ENCODE measurements at regions not wholly inside any gene's neighbourhood (a gene's known extent, or its start where the extent isn't known, plus 50 kb on each side); places are given as distances from the start of the nearest gene placed in this dataset.

DNA sequence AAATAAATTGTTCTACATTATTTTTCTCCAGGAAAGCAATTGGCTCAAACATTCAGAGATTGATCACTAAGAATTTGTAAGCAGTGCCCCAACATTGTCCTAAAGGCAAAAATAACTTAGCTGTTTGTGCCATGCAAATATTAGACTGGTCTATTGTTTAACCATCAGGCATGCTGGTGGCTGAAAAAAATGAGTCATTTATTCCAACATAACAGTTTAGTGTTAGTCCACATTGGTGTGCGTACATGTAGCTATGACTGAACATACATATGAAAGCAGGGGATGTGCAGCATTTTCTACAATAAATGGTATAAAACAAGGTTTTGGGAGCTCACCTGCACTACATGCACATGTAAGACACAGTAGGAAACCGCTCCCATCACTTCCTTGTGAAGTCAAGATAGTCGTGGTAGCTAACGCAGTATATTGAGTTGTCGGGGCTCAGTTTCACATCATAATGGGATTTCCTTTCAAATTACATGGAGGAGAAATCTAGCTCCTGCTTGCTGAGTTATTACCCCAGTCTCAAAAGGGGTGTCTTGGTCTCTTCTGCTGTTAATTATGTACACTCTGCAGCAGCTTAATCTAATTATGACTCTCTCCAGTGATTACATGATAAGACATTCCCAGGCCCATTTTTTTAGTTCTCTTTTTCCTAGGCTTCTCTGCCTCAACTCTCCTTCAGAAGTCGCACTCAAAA is 199.4 kb downstream of the LYPLAL1 start:
- peaks cover 19% of the 10 kb centered on the region for H3K27me3 Mint-ChIP-seq
- no peaks in the 10 kb centered on the region for H3K36me3 Mint-ChIP-seq (ENCODE audit: insufficient read depth)
- ATAC-seq (replicated peaks; ENCODE audit: extremely low read depth, poor library complexity, severe bottlenecking): no peak
- H3K27ac Mint-ChIP-seq (ENCODE audit: low read depth): no peak overlapping the region
- H3K4me1 Mint-ChIP-seq: no peaks in the 10 kb centered on the region
- no peak for DNase-seq (ENCODE audit: low spot score in 2 of 2)
- H3K4me3 Mint-ChIP-seq: no peak overlapping the region
- H3K9me3 Mint-ChIP-seq: no peaks in the 10 kb centered on the region

GRCh38 chr1:219371471-219371870 is 197.8 kb downstream of the LYPLAL1 start:
- H3K4me1 Mint-ChIP-seq: no peaks in the 10 kb centered on the region
- H3K4me3 Mint-ChIP-seq: no peak overlapping the region
- DNase-seq (ENCODE audit: low spot score in 2 of 2) (no peak), ATAC-seq (replicated peaks; ENCODE audit: extremely low read depth, poor library complexity, severe bottlenecking) (no peak)
- H3K36me3 Mint-ChIP-seq (ENCODE audit: insufficient read depth): no peaks in the 10 kb centered on the region
- peaks cover 19% of the 10 kb centered on the region for H3K27me3 Mint-ChIP-seq
- H3K27ac Mint-ChIP-seq (ENCODE audit: low read depth): no peak overlapping the region
- H3K9me3 Mint-ChIP-seq: no peaks in the 10 kb centered on the region

DNA sequence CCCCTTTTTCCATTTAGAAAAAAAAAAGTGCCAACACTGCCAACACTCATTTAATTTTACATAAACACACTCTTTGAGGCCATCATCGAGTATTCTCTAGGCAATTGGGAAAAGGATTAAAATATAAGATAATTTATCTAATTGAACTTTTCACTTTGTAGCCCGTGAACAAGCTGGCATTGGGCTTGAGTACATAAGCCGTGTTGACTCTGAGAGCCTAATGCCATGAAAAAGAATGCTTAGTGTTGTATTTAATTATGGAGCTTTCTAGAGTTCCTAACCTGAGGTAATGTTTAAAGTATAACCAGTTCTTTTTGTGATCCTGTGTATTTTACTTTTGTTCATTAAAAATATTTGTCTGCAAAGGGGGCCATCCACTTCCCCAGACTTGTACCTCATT is 193.8 kb downstream of the LYPLAL1 start:
- H3K27ac Mint-ChIP-seq (ENCODE audit: low read depth): no peak overlapping the region
- peaks cover 13% of the 10 kb centered on the region for H3K27me3 Mint-ChIP-seq
- DNase-seq (ENCODE audit: low spot score in 2 of 2) (no peak), ATAC-seq (replicated peaks; ENCODE audit: extremely low read depth, poor library complexity, severe bottlenecking) (no peak)
- no peaks in the 10 kb centered on the region for H3K4me1 Mint-ChIP-seq
- H3K4me3 Mint-ChIP-seq: no peak overlapping the region
- no peaks in the 10 kb centered on the region for H3K9me3 Mint-ChIP-seq
- H3K36me3 Mint-ChIP-seq (ENCODE audit: insufficient read depth): no peaks in the 10 kb centered on the region

DNA sequence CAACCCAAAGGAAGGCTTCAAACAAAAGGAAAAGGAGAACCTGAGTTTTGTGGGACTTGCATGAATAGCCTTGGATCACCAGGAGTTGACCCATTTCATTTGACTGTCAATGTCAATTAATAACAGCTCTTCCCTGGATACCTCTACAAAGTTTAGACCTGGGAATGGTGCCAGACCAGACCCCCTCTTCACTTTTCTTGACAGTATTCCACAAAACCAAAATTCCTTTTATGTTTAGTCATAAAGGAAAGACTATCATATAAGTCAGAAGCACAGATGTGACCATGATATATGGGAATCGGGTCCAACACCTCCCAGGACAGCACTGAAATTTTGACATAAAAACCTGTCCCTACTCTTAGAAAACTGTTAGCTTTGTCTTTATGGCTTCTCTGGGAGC is 191.8 kb downstream of the LYPLAL1 start:
- H3K4me1 Mint-ChIP-seq: no peaks in the 10 kb centered on the region

GRCh38 chr1:219362702-219363101 is 189.0 kb downstream of the LYPLAL1 start:
- ATAC-seq (replicated peaks; ENCODE audit: extremely low read depth, poor library complexity, severe bottlenecking) (no peak), DNase-seq (ENCODE audit: low spot score in 2 of 2) (no peak)
- Mint-ChIP-seq H3K27ac (ENCODE audit: low read depth) (no peak overlapping the region), H3K9me3 (no peaks in the 10 kb centered on the region), H3K36me3 (ENCODE audit: insufficient read depth) (no peaks in the 10 kb centered on the region), H3K4me3 (no peak overlapping the region), H3K27me3 (peaks cover 11% of the 10 kb centered on the region), H3K4me1 (no peaks in the 10 kb centered on the region)

More for the DNA sequence above, 191.8 kb downstream of the LYPLAL1 start:
- ATAC-seq (replicated peaks; ENCODE audit: extremely low read depth, poor library complexity, severe bottlenecking) (no peak), DNase-seq (ENCODE audit: low spot score in 2 of 2) (no peak)
- no peaks in the 10 kb centered on the region for H3K9me3 Mint-ChIP-seq
- no peak overlapping the region for H3K27ac Mint-ChIP-seq (ENCODE audit: low read depth)
- no peaks in the 10 kb centered on the region for H3K36me3 Mint-ChIP-seq (ENCODE audit: insufficient read depth)
- no peak overlapping the region for H3K4me3 Mint-ChIP-seq
- H3K27me3 Mint-ChIP-seq: peaks cover 11% of the 10 kb centered on the region

DNA sequence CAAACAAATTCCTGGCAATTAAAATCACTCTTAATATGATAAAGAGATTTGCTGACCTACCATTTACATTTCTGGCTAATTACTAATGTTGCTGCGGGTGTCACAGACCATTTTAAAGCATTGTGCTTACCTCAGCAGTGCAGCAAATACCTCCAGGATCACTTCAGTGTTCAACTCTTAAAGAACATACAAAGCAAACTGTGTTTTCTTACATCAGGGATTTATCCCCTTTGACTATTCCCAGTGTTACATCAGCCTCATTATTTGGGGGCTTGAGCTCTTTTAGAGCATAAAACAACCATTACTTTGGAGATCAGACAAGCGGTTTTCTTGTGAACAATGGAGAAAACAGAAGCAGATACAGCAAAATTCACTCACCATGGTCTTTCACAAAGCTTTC is 185.4 kb downstream of the LYPLAL1 start:
- no peak overlapping the region for H3K4me3 Mint-ChIP-seq
- DNase-seq (ENCODE audit: low spot score in 2 of 2): no peak

DNA sequence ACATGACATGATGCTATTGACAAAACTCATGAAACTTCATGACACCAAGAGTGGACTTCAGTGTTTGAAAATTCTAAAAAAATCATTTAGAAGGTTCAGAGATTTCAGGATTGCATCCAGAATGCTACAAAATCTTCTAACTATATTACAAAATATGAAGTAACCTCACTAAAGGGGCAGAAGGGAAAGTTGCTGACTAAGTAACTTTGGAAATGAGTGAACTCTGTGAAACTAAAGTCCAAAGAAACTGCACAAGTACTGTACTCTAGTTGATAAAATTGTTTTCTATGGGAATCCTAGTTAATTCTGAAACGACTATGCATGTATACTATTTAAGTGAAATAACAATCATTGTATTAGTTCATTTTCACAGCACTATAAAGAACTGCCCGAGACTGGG is 184.4 kb downstream of the LYPLAL1 start:
- DNase-seq (ENCODE audit: low spot score in 2 of 2) (no peak), ATAC-seq (replicated peaks; ENCODE audit: extremely low read depth, poor library complexity, severe bottlenecking) (no peak)
- H3K4me1 Mint-ChIP-seq: no peaks in the 10 kb centered on the region
- H3K36me3 Mint-ChIP-seq (ENCODE audit: insufficient read depth): no peaks in the 10 kb centered on the region
- peaks cover 5% of the 10 kb centered on the region for H3K9me3 Mint-ChIP-seq
- peaks cover 11% of the 10 kb centered on the region for H3K27me3 Mint-ChIP-seq
- H3K27ac Mint-ChIP-seq (ENCODE audit: low read depth): no peak overlapping the region
- H3K4me3 Mint-ChIP-seq: no peak overlapping the region

More for the DNA sequence above, 185.4 kb downstream of the LYPLAL1 start:
- no peak for ATAC-seq (replicated peaks; ENCODE audit: extremely low read depth, poor library complexity, severe bottlenecking)
- H3K27me3 Mint-ChIP-seq: peaks cover 11% of the 10 kb centered on the region
- no peak overlapping the region for H3K27ac Mint-ChIP-seq (ENCODE audit: low read depth)
- no peaks in the 10 kb centered on the region for H3K36me3 Mint-ChIP-seq (ENCODE audit: insufficient read depth)
- no peaks in the 10 kb centered on the region for H3K4me1 Mint-ChIP-seq
- H3K9me3 Mint-ChIP-seq: peaks cover 5% of the 10 kb centered on the region

GRCh38 chr1:219354962-219355361 is 181.3 kb downstream of the LYPLAL1 start:
- H3K9me3 Mint-ChIP-seq: peaks cover 5% of the 10 kb centered on the region
- no peaks in the 10 kb centered on the region for H3K36me3 Mint-ChIP-seq (ENCODE audit: insufficient read depth)
- DNase-seq (ENCODE audit: low spot score in 2 of 2) (no peak), ATAC-seq (replicated peaks; ENCODE audit: extremely low read depth, poor library complexity, severe bottlenecking) (no peak)
- no peak overlapping the region for H3K4me3 Mint-ChIP-seq
- H3K4me1 Mint-ChIP-seq: no peaks in the 10 kb centered on the region
- H3K27me3 Mint-ChIP-seq: no peaks in the 10 kb centered on the region
- H3K27ac Mint-ChIP-seq (ENCODE audit: low read depth): no peak overlapping the region

DNA sequence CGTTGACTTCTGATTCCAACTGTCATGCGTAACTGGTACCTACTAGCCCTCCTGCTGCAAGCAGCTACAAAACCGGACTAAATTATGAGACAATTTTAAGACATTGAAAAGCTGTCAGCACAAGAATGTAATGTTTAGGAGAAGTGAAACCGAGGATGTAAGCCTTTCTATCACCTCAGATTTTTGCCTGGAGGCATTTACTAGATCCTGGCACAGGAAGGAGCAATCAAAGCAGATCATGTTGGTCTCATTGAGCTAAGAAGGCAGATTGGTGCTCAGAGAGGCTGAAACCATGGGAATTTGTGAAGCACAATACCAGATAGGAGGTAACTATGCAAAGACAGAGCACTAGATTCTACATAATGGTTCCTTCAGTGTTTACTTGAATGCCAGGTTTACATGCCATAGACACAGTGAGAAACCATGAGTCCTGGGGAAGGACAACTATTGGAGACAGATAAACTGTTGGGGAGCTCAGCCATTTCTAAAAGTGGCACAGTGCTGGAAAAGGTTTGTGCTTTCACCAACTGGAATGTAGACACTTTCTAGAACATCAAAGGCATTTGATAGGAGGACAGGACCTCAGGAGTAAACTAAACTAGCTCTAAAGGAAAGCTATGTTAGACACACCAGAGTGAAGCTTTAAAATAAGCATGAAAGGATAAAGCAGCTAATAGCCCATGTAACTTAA is 179.4 kb downstream of the LYPLAL1 start:
- H3K4me1 Mint-ChIP-seq: no peaks in the 10 kb centered on the region

DNA sequence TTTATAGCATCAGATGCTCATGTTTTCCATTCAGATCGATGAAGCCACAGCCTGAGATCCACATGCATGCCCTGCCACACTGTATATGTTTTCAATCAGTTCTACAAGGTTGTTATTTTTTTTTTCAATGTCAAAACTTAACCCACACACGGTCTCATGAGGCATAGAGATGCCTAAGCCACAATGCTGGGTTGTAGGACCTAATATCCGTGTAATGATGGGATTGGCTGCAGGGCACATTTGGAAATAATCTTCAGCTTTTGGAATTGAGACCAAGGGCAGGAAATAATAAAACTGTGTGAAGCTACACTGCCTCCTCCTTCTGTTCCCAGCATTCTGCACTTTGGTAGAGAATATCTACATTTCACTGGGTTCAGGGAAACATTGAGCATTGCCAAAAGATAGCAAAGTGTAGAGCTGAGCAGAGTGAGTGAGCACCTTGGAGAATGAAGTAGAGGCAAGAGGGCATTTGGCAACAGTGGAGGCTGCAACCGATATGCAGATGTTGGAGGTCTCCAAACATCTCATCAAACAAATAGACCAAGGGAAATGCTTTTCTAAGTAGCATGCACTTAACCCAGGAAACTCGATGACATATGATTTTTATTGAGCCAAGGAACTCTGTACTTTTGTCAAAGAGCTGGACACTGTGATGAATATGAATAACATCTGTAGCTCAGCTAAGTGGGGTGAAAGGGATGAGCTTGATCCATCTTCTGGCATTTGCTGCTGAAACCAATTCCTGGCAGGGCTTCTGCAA is 176.7 kb downstream of the LYPLAL1 start:
- DNase-seq (ENCODE audit: low spot score in 2 of 2) (no peak), ATAC-seq (replicated peaks; ENCODE audit: extremely low read depth, poor library complexity, severe bottlenecking) (no peak)
- H3K27me3 Mint-ChIP-seq: no peaks in the 10 kb centered on the region

More for the DNA sequence above, 179.4 kb downstream of the LYPLAL1 start:
- Mint-ChIP-seq H3K9me3 (peaks cover 5% of the 10 kb centered on the region), H3K4me3 (no peak overlapping the region), H3K27ac (ENCODE audit: low read depth) (no peak overlapping the region), H3K27me3 (no peaks in the 10 kb centered on the region), H3K36me3 (ENCODE audit: insufficient read depth) (no peaks in the 10 kb centered on the region)
- ATAC-seq (replicated peaks; ENCODE audit: extremely low read depth, poor library complexity, severe bottlenecking) (no peak), DNase-seq (ENCODE audit: low spot score in 2 of 2) (no peak)

DNA sequence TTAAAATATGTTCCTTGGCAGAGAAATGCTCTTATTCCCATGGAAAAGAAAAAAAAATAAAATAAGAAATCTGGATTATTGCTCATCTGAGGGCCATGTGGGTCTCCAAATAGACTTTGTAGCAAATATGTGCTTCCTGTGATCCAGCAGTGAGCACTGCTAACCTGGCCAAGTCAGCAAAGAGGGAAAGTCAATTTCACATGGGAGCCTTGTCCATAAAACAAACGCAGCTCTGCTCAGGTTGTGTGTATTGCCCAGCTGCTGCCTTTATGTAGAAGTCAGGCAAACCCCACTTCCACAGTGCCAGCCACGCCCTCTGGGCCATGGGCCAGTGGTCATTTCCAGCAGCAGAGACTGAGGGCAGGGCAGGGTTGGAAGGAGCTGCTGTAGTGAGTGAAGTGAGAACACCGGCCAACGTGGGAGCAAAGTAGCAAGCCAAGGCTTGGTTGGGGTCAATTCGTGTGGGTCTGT is 174.3 kb downstream of the LYPLAL1 start:
- no peak overlapping the region for H3K4me3 Mint-ChIP-seq
- peaks cover 14% of the 10 kb centered on the region for H3K9me3 Mint-ChIP-seq
- H3K4me1 Mint-ChIP-seq: no peaks in the 10 kb centered on the region
- ATAC-seq (replicated peaks; ENCODE audit: extremely low read depth, poor library complexity, severe bottlenecking) (no peak), DNase-seq (ENCODE audit: low spot score in 2 of 2) (no peak)
- no peaks in the 10 kb centered on the region for H3K36me3 Mint-ChIP-seq (ENCODE audit: insufficient read depth)
- H3K27me3 Mint-ChIP-seq: peaks cover 15% of the 10 kb centered on the region
- no peak overlapping the region for H3K27ac Mint-ChIP-seq (ENCODE audit: low read depth)

More for the DNA sequence above, 176.7 kb downstream of the LYPLAL1 start:
- Mint-ChIP-seq H3K4me1 (no peaks in the 10 kb centered on the region), H3K27ac (ENCODE audit: low read depth) (no peak overlapping the region), H3K9me3 (peaks cover 12% of the 10 kb centered on the region), H3K36me3 (ENCODE audit: insufficient read depth) (no peaks in the 10 kb centered on the region), H3K4me3 (no peak overlapping the region)

DNA sequence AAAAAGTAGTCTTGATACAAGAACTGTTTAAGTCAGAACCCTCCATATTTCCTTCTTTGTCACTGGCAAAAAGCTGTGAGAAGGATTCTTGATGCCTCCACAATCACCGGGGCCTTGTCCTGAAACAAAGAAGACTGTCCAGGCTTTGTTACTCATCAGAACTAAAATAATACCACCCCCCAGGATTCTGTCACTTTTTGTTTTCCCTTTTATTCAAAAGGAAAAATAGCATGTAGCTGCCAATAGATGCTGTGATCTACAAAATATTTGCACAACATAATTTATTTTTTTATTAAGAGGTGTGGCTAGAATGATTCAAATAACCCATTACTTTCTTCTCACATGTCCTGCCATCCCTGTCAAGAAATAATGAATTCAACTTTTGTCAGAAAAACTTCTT is 173.7 kb downstream of the LYPLAL1 start:
- Mint-ChIP-seq H3K9me3 (peaks cover 14% of the 10 kb centered on the region), H3K36me3 (ENCODE audit: insufficient read depth) (no peaks in the 10 kb centered on the region), H3K4me1 (no peaks in the 10 kb centered on the region), H3K27ac (ENCODE audit: low read depth) (no peak overlapping the region), H3K4me3 (no peak overlapping the region), H3K27me3 (peaks cover 15% of the 10 kb centered on the region)
- ATAC-seq (replicated peaks; ENCODE audit: extremely low read depth, poor library complexity, severe bottlenecking) (no peak), DNase-seq (ENCODE audit: low spot score in 2 of 2) (no peak)

Data from central memory CD8-positive, alpha-beta T cell (primary cell).